ENCODE measurements at regions not wholly inside any gene's neighbourhood (a gene's known extent, or its start where the extent isn't known, plus 50 kb on each side); places are given as distances from the start of the nearest gene placed in this dataset.

- TF ChIP-seq CTCF (IDR thresholded peaks at IDR 0.05; ENCODE audit: insufficient read depth, low read depth, low read length) (no peak), EZH2 (IDR thresholded peaks at IDR 0.05; ENCODE audit: insufficient read depth, low read length) (no peak)
Observed at GRCh38 chr16:86891121-86891520, 312.8 kb downstream of the FOXL1 start.

Measured in astrocyte (in vitro differentiated cells and primary cell).